ENCODE measurements at regions not wholly inside any gene's neighbourhood (a gene's known extent, or its start where the extent isn't known, plus 50 kb on each side); places are given as distances from the start of the nearest gene placed in this dataset.
"Not testable (repeated sequence)": the region's sequence is repeated elsewhere in the genome, so short reads cannot be mapped to it uniquely, and the experiment has no call there.

DNA sequence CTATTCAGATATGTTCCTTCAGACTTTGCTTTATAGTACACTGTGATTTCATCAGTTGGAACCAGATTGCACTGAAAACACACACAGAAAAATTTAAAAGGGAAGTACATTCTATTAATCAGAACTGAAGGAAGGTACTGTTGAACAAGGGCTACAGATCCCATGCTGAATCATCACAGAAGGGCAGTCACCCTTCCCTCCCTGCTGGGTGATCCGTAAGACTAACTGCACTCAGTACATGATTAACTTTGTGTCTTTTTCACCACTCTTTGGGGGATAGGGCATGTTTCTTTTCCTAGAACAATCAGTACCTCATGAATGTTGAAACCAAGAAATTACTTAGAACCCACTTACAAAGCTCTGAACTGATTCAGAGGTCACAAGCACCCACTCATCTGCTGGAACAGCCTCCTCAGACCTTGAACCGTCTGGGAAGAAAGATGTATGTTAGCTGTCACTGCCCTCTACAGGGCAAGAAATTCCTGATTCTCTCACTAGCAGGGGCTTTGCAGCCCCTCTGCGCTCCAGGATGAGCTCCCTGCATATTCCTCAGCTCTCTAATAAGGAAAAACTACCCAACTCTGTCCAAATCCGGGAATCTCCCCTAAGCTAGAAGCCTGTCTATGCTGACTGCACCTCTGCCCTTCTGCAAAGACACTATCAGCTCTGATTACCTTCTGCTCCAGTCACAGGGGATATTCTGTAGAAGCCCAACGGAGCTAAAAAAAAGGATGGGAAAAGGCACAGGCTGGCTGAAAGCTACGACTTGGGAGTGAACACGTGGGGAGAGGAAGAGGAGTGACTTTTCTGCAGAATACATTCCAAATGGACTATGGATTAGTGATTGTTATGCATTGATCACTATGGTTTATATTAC lies 51.0 kb downstream of the IARS1 start:
- DNase-seq: peak; percentile 14 to 60 (median 43)

DNA sequence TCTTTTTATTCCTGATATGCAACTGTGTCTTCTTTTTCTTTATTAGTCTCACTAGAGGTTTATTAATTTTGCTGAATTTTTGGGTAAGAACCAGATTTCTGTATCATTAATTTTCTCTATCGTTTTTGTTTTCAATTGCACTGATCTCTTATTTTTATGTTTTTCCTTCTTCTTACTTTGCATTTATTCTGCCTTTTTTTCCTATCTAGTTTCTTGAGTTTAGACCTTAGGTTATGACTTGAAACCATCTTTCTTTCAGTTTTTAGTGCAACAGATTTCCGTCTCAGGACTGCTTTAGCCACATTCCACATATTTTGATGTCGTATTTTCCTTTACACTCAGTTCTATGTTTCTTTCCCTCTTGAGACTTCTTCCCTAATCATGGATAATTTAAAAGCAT lies 56.6 kb downstream of the IARS1 start:
- no peak for DNase-seq

DNA sequence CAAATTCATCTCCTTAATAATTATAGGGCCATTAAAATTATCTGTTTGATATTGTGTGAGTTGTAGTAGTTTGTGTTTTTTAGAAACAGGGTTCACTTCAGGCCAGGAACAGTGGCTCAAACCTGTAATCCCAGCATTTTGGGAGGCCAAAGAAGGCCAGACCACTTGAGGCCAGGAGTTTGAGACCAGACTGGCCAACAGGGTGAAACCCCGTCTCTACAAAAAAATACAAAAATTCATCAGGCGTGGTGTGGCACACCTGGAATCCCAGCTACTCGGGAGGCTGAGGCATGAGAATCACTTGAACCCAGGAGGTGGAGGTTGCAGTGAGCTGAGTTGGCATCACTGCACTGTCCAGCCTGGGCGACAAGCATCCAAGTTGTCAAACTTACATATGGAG lies 57.0 kb downstream of the IARS1 start:
- DNase-seq: no peak

DNA sequence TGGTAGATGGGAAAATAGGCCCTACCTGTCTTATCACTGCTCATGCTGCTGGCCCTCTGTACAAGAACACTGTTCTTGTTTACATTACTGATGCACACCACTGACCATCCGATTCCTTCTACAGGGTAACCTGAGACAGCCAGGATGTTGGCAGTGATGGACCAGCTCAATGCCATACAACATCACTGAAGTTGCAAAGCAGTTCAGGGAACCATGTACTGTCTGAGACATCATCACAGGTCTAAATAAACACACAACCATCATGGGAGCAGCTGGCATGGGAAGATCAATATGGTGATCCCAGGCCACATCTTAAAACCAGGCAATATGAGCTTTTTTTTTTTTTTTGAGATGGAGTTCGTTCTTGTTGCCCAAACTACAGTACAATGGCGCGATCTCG lies 59.0 kb downstream of the IARS1 start:
- DNase-seq: no peak

DNA sequence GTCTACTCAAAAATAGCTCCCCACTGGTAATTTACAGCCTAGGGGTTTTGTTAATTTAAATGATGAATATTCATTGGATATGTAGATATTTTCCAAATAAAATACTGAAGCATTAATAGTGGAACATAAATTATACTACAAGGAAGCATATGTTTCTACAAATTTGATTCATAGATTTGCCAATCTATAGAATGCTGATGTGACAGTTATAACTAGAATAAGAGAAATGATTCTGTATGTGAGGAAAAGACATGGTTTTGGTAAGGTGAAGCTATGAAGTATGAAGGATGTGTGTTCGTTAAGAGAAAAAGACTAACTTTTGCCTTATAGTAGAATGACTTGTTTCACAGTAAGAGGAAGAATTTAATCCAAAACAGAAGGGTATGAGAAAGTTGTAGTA lies 61.3 kb downstream of the IARS1 start:
- DNase-seq: no peak

DNA sequence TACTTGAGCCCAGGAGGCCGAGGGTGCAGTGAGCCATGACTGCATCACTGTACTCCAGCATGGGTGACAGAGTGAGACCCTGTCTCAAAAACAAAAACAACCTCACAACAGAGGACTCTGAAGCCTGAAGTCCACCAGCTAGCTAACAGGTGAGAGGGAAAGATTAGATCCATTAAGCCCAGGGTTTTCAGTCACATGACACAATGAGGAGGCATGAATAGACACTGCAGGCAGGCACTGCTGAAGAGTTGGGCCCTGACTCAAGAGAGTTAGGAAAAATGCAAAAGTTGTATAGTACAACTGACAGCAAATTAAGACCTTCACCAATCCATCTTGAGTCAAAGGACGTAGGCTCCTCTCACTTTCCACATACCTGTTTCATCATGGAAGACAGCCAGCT lies 64.9 kb downstream of the IARS1 start:
- no peak for DNase-seq

DNA sequence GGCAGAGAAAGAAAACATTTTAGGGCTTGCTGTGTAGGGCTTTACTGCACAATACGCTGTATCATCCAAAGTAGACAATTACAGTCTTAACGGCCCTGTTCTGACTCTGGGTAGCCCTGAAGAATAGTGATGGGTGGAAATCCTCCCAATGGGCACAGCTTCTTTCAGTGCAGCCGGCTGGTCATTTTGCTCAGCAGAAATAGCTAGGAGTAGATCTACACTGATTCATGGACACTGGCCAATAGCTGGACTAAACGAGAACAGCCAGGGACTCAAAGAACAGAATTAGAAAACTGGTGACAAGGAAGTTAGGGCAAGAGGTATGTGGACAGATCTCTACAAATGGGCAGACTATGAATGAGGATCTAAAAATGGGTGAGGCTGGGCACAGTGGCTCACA lies 69.3 kb downstream of the IARS1 start:
- DNase-seq: no peak

DNA sequence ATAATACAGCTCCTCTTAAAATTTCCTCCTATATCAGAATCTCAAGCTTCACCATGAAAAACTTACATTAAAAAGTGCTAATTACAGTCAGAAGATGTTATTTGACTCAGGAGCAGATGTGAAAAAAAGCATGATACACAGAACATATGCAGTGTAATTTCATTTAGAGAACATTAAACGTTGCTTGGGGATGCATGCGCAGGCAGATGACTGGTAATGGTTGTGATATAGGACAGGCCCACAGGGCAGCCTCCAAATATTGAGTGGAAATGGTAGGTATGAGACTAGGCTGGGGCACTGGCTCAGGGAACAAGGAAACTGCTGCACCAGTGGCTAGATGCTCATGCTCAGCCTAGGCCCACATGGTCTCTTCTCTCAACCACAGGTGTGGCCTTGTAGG lies 69.7 kb downstream of the IARS1 start:
- DNase-seq: no peak

DNA sequence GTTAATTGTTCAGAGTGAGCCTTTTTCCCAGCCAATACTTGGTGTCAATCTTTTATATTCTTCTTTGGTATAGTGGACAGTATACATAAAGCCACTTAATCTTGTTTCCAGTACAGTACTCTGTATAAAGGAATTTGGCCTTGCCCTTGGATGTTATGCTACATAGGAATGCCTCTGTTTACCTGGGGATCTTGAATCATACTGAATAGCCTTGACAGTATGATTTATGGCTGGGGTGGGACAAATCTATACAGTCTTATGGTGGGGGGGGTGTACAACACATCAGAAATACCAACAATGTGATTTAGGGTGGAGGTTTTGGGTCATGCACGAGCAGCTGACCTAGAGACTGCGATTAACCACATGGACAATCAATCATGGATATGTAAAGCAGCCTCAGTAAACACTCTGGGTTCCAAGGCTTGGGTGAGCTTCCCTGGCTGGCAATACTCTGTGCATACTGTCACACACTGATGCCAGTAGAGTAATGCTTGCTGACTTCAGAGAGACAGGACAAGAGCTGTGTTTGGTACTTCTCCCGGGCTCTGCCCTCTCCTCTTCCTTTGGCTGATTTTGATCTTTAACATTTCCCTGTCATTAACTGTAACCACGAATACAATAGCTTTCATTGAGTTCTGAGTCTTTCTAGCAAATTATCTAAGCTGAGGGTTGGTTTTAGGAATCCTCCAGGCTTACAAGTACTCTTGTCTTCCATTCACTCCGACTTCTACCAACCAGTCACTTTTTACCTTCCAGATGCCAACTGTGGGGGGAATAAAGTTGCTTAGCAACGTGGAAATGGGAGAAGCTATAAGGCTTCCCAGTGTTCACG lies 84.6 kb downstream of the IARS1 start:
- DNase-seq: no peak

DNA sequence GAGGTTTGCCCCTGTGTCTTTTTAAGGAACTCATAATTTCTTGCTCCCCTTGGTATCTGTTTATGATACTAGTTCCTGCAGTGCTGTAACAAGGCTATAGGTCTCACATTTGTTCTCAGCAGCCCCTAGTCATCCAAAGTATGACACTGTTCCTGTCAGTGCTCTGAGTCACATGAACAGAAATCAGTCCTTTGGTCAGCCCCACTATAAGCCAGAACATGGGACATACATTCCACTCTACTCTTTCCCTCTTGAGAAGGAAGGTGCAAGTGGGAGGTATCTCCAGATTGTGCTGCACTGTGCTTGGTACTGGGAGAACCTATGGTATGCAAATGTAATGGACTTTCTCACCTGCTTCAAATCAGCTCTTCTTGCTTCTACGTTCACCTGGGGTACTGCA lies 87.0 kb downstream of the IARS1 start:
- peak; percentile 24 to 72 (median 50) for DNase-seq

DNA sequence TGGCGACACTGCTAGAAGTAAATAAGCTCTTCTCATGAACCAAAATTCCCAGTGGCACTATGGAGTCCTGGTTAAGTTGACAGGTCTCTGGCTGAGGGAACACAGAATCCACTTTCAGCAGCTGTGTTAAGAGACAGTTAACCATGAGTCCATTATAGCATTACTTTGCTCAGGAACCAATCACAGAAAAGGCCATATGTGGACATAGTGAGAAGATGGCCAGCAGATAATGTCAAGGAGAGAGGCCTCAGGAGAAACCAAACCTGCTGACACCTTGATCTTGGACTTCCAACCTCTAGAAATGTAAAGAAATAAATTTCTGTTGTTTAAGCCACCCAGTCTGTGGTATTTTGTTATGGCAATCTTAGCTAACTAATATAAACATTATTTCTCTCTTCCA lies 88.7 kb upstream of the SPTLC1 start:
- DNase-seq: not testable (repeated sequence)

DNA sequence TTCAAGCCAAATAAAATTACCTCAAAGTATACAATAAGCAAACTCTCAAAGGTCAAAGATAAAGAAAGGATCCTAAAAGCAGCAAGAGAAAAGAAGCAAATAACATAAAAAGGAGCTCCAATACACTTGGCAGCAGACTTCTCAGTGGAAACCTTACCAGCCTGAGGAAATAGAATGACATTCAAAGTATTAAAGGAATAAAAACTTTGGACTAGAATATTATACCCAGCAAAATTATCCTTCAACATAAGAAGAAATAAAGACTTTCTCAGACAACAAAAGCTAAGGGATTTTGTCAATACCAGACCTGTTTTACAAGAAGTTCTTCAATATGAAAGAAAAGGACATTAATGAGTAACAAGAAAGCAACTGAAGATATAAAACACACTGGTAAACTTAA lies 83.0 kb upstream of the SPTLC1 start:
- DNase-seq: not testable (repeated sequence)

DNA sequence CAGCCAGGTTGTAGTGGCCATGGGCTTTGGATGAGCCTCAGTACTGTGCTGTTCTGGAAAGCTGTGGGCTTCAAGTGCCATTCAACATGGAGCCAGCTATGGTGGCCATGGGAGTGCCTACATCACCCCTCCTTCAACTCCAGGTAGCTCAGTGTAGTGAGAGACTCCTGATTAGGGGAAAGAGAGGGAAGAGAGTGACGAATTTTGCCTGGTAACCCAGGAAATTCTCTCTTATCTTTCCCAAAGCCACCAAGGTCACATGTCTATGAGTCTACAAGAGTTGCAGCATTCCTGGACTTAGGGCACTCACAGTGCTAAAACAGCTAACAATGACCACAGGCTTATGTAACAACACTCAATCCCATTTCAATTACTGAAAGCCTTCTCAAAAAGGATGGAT lies 81.7 kb upstream of the SPTLC1 start:
- peak in 3 of 4 experiments; percentile 27 to 49 (median 27) for DNase-seq

DNA sequence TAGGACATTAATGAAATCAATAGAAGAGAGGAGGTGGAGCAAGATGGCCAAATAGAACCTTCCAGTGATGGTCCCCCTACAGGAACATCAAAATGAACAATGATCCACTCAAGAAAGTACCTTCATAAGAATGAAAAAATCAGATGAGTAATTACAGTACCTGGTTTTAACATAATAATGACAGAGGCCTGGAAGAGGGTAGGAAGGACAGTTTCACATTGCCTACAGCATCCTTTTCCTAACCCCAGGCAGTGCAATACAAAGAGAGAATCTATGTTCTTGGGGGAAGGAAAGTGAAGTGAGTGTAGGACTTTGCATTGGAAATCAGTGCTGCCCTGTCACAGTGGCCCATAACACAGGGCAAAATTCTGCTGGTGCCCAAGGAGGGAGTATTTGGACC lies 81.2 kb upstream of the SPTLC1 start:
- DNase-seq: no peak

DNA sequence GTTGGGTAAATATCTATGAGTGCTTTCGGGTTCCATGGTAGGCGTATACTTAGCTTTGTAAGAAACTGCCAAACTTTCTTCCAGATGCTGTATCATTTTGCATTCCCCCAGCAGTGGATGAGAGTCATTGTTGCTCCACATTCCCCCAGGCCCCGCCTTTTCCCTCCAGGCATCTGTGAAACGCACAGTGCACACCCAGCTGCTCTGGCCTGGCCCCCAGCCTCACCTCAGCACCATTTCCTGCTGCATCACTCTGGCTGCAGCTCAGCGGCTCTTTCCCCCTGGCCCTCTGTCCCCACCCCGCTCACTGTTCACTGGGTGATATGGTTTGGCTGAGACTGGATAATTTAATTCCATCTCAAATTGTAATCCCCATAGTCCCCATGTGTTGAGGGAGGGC lies 76.6 kb upstream of the SPTLC1 start:
- no peak for DNase-seq

DNA sequence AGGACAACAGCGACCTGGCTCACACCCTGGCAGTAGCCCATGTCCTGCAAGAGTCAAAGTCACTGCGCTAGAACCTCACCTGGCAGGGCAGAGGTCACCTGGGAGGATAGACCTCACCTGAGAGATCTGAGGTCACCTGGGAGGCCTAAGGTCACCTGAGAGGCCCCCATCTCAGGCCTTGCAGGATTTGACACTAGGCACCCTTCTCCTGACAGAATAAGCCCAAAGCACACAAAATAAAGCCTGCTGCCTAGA lies 75.2 kb upstream of the SPTLC1 start:
- no peak for DNase-seq

DNA sequence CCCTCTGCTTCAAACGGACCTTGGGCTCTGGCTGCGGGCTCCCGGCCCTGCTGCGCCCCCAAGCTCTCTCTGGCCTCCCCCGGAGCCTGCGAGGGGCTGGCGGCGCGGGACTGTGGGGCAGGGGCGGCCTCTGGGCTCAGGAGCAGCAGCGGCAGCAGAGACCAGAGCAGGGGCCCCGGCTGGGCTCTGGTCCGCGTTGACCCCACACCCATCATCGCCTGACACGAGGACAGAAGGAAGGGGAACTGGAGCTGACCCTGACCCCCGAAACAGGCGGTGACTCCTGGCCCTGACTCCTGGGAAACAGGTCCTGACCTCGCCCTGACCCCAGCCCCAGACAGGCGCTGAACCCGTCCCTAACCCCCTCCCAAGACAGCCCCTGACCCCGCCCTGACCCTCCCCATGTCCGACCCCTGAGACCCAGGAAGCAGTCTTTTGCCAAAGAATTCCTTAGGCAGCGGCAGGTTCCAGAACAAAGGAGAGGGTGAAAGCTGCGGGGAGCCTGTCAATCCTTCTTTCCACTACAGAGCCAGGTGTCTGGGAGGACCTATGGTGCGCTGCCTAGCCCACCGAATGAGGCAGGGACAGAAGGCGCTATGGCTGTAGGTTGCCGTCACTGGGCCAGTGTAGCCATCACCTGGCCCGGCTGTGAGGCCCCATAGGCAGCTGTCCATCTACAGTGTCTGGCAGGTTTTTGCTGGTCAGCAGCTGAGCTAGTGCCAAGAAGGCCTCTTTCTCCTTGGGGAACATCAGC lies 74.7 kb upstream of the SPTLC1 start:
- no peak for DNase-seq

DNA sequence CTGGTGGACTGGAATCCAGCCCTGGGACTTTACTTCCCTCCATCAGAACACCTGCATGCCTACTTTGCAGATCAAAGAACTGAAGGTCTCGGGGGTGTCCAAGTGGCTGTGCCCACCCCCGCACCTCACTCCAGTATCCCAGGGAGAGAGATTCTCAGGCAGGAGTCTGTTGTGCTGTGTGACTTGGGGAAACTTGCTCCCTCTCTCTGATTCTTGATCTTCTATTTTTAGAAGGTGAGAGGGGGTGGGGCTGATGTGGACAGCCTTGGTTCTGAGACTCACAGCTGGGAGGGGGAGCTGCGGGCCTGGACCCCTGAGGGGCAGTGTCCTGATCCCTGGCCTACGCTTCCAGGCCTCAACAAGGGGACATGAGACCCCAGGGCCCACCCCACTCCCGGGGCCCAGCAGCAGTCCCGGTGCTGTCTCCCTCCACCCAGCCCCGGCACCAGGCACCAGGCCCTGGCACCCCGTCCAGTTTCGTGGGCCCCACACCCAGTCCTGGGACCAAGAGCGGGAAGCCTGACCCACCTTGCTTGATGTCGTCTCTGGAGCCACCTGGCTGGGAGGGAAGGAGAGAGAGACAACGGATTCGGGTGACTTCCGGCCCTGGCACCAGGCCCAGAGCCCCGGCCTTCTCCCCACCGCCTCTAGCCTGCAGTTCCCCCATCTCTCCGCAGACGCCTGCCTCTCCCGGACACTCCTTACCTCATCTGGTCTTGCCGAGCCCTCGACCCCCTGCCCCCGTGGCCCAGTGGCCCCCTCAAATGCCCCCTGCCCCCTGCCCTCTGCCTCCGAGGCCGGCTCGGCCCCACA lies 74.0 kb upstream of the SPTLC1 start:
- DNase-seq: no peak

DNA sequence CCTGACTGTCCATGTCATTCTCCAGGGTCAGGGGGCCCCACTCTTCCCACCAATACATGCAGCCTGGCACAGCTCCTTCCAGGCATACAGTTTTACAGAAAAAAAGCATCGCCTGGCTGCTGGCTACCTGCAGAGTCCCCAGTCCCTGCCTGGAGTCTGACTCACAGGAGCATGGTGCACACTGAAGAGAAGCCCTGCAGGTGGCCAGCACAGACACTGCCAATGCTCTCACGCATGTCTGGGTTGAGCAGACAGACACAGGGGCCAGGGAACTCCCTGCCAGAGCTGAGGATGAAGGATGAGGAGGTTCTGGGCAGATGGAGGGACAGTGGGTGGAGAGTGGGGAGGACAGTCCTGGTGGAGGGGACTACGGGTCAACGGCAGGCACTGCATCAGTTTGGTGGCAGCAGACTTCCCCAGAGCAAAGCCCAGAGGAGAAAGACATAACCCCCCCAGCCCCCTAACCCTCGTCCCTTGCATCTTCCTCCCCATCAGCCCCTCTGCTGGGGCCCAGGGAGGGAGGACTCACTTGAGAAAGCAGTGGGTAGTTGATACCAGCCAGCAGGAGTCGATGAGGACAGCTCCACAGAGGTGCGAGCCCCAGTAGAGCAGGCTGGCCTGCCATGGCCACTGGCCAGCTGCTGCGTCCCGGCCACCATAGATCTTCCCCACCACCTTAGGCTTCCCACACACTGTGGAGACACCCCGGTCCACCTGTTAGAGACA lies 72.9 kb upstream of the SPTLC1 start:
- DNase-seq: no peak

DNA sequence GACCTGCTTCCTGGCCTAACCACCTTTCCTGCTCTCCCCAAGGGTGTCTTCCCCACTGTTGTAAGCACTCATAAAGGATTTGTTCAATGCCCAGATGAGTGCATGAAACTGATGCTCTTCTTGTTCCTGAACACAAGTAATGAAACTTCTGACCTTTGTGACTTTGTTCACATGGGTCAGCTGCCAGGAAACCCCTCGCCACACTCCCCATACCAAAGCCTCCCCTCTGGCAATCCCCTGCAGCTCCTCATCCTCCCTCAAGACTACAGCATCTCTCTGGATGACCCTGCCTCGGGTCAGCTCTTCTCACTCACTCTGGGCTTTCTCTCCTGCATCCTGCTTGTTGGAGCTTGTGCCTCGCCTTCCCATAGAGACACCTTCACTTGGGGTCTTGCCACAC lies 72.2 kb upstream of the SPTLC1 start:
- DNase-seq: no peak

DNA sequence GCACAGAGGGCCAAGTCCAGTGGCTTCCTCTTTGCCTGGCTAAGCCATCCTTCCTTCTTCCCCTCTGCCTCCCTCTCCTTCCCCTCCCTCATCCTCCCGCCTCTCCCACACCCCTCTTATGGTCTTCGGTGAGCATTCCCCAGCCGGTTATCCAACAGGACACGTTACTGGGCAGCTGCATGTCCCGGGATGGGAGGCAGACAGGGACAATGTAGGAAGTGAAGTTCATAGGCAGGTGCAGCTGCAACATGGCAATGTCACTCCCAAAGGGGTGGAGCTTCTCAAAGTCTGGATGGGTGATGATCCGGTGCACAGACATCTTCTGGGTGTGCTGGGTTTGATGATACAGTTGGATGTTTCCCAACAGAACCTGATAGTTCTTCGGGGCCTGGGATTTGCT lies 71.4 kb upstream of the SPTLC1 start:
- no peak for DNase-seq

DNA sequence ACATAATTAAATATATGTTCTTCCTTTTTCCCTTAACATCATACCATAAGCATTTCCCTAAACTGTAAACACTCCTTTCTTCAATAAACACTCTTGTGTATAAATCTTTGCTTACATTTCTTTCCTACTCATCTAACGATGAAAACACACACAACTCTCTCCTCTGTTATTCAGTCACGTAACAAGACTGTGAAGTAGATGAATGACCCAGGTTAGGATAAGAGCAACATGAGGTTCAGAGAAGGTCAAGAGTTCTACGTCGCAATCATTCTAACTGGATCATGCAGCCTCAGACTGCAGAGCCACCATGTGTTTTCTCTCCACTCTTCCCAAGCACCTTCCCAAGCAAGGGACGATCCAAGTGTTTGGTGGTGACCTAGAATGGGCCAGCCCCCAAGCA lies 70.5 kb upstream of the SPTLC1 start:
- DNase-seq: no peak
